ENCODE measurements at regions not wholly inside any gene's neighbourhood (a gene's known extent, or its start where the extent isn't known, plus 50 kb on each side); places are given as distances from the start of the nearest gene placed in this dataset.
"Not testable (repeated sequence)": the region's sequence is repeated elsewhere in the genome, so short reads cannot be mapped to it uniquely, and the experiment has no call there.

GRCh38 chr1:147103416-147104155 lies 68.7 kb downstream of the PRKAB2 start:
- H3K27ac ChIP-seq (ENCODE audit: low read depth, low read length); H3K36me3 ChIP-seq (ENCODE audit: insufficient read depth, low read length); H3K4me3 ChIP-seq (ENCODE audit: low read length); H3K4me1 ChIP-seq (ENCODE audit: insufficient read depth, low read length); H3K9ac ChIP-seq (ENCODE audit: low read depth, low read length); H3K27me3 ChIP-seq (ENCODE audit: insufficient read depth, low read length); H3K9me3 ChIP-seq (ENCODE audit: insufficient read depth, low read depth, low read length): not testable (repeated sequence)
- 92% methylated on average over 5 of the region's 5 CpGs for WGBS

- H3K27me3 ChIP-seq (ENCODE audit: insufficient read depth, low read length) = no peaks in the 10 kb centered on the region
- no peak overlapping the region for H3K27ac ChIP-seq (ENCODE audit: low read depth, low read length)
- H3K36me3 ChIP-seq (ENCODE audit: insufficient read depth, low read length) = no peaks in the 10 kb centered on the region
- no peaks in the 10 kb centered on the region for H3K9me3 ChIP-seq (ENCODE audit: insufficient read depth, low read depth, low read length)
- no peak overlapping the region for H3K9ac ChIP-seq (ENCODE audit: low read depth, low read length)
- no peaks in the 10 kb centered on the region for H3K4me1 ChIP-seq (ENCODE audit: insufficient read depth, low read length)
- H3K4me3 ChIP-seq (ENCODE audit: low read length) = no peak overlapping the region
- WGBS = 91% methylated on average over 6 of the region's 6 CpGs
These were observed 73.1 kb downstream of the PRKAB2 start for GRCh38 chr1:147099192-147099591.

DNA sequence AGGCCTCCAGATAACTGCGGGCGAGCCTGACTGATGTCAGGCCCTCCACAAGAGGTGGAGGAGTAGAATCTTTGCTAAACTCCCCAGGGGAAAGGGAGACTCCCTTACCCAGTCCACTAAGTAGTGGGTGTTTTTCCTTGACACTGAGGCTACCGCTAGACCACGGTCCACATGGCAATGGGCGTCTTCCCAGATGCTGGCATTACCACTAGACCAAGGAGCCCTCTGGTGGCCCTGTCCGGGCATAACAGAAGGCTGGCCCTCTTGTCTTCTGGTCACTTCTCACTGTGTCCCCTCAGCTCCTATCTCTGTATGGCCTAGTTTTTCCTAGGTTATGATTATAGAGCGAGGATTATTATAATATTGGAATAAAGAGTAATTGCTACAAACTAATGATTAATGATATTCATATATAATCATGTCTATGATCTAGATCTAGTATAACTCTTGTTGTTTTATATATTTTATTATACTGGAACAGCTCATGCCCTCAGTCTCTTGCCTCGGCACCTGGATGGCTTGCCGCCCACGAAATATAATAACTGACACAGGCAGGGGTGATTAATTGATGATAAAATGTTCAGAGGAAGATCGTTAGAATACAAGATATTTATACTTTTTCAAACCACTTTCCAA lies 73.8 kb downstream of the PRKAB2 start:
- not testable (repeated sequence) for H3K9me3 ChIP-seq (ENCODE audit: insufficient read depth, low read depth, low read length); H3K27ac ChIP-seq (ENCODE audit: low read depth, low read length); H3K27me3 ChIP-seq (ENCODE audit: insufficient read depth, low read length); H3K36me3 ChIP-seq (ENCODE audit: insufficient read depth, low read length); H3K4me3 ChIP-seq (ENCODE audit: low read length); H3K4me1 ChIP-seq (ENCODE audit: insufficient read depth, low read length); H3K9ac ChIP-seq (ENCODE audit: low read depth, low read length)
- 69% methylated on average over 6 of the region's 11 CpGs for WGBS

- H3K9ac ChIP-seq (ENCODE audit: low read depth, low read length) = no peak overlapping the region
- no peaks in the 10 kb centered on the region for H3K27me3 ChIP-seq (ENCODE audit: insufficient read depth, low read length)
- WGBS = 89% methylated on average over 3 of the region's 4 CpGs
- no peak overlapping the region for H3K27ac ChIP-seq (ENCODE audit: low read depth, low read length)
- H3K4me1 ChIP-seq (ENCODE audit: insufficient read depth, low read length) = peaks cover 5% of the 10 kb centered on the region; the same call in 1 of the 2 replicates
- H3K36me3 ChIP-seq (ENCODE audit: insufficient read depth, low read length) = no peaks in the 10 kb centered on the region
- no peak overlapping the region for H3K4me3 ChIP-seq (ENCODE audit: low read length)
- no peaks in the 10 kb centered on the region for H3K9me3 ChIP-seq (ENCODE audit: insufficient read depth, low read depth, low read length)
These were observed 76.6 kb downstream of the PRKAB2 start for GRCh38 chr1:147095691-147096090.

- no peak overlapping the region for H3K4me3 ChIP-seq (ENCODE audit: low read length)
- 87% methylated on average over 2 of the region's 2 CpGs for WGBS
- peaks cover 15% of the 10 kb centered on the region for H3K4me1 ChIP-seq (ENCODE audit: insufficient read depth, low read length)
- H3K9ac ChIP-seq (ENCODE audit: low read depth, low read length) = no peak overlapping the region
- H3K36me3 ChIP-seq (ENCODE audit: insufficient read depth, low read length) = no peaks in the 10 kb centered on the region
- H3K27me3 ChIP-seq (ENCODE audit: insufficient read depth, low read length) = no peaks in the 10 kb centered on the region
- H3K9me3 ChIP-seq (ENCODE audit: insufficient read depth, low read depth, low read length) = no peaks in the 10 kb centered on the region
- no peak overlapping the region for H3K27ac ChIP-seq (ENCODE audit: low read depth, low read length)
These were observed 80.5 kb downstream of the PRKAB2 start for GRCh38 chr1:147091801-147092200.

DNA sequence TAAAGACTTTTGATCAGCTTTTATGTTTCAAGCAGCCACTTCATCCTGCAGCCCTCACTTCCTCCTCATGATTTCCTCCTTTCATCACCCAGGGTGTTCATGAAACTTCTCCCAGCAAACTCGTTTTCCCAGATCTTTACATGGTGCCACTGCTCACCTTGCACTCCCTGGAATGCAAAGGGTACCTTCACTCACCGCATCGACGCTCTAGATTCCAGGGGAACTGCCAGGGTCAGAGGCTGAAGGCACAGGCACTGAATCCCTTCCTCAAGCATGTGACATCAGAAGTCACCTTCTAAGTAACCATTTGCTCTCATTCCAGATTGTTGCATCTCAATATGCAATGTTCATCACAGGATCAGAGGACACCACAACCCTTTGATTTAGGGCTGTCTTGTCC lies 82.8 kb downstream of the PRKAB2 start:
- H3K27ac ChIP-seq (ENCODE audit: low read depth, low read length) = no peak overlapping the region; the same call in 1 of the 2 replicates
- H3K36me3 ChIP-seq (ENCODE audit: insufficient read depth, low read length) = no peaks in the 10 kb centered on the region
- no peak overlapping the region for H3K9ac ChIP-seq (ENCODE audit: low read depth, low read length)
- peaks cover 15% of the 10 kb centered on the region for H3K27me3 ChIP-seq (ENCODE audit: insufficient read depth, low read length)
- whole genome bisulfite sequencing = 49% methylated on average over 4 of the region's 4 CpGs
- H3K4me1 ChIP-seq (ENCODE audit: insufficient read depth, low read length) = peaks cover 15% of the 10 kb centered on the region
- H3K4me3 ChIP-seq (ENCODE audit: low read length) = no peak overlapping the region
- H3K9me3 ChIP-seq (ENCODE audit: insufficient read depth, low read depth, low read length) = no peaks in the 10 kb centered on the region

GRCh38 chr1:147086129-147086528 lies 86.1 kb downstream of the PRKAB2 start:
- H3K36me3 ChIP-seq (ENCODE audit: insufficient read depth, low read length) = no peaks in the 10 kb centered on the region
- H3K9me3 ChIP-seq (ENCODE audit: insufficient read depth, low read depth, low read length) = no peaks in the 10 kb centered on the region
- peaks cover 47% of the 10 kb centered on the region for H3K27me3 ChIP-seq (ENCODE audit: insufficient read depth, low read length)

DNA sequence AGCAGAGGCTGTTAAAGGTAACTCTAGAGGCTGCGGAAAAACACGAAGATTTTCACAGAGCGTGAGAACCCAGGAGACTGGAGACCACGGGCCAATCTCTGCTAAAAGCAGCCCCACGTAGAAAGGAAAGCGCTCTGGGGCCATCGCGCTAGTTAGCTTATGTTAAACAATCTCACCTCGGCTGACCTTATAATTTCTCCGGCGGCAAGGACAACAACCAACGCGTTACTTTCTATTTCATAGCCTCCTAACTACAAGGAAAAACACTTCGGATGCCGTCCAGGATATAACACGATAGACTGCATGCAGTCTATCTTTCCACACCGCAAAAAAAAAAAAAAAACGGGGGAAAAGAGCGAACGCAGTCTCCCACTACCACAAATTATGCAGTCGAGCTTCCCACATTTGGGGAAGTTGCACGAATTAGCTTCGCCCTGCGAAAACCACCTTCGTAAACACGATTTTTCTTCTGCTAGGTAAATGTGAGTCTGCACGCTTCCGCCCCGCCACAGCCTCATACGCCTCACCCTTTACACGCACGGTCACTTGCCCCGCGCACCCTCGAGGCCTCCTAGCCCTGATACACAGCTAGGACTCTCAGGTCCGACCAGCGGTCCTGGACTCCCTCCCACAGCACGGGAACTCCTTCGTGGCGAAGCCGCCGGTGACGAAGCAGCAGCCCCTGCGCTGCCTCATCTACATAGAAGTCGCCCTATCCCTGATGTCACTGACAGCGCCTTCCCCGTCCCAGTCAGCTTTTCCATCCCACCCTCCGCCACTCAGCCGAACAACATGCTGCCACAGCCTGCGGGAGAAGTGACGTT lies 87.8 kb downstream of the PRKAB2 start:
- H3K9me3 ChIP-seq (ENCODE audit: insufficient read depth, low read depth, low read length) = no peaks in the 10 kb centered on the region
- H3K4me3 ChIP-seq (ENCODE audit: low read length) = peak overlapping the region; percentile 89
- peak overlapping the region; percentile 98 for H3K9ac ChIP-seq (ENCODE audit: low read depth, low read length)
- peaks cover 64% of the 10 kb centered on the region for H3K27me3 ChIP-seq (ENCODE audit: insufficient read depth, low read length)
- H3K36me3 ChIP-seq (ENCODE audit: insufficient read depth, low read length) = no peaks in the 10 kb centered on the region
- H3K4me1 ChIP-seq (ENCODE audit: insufficient read depth, low read length) = peaks cover 11% of the 10 kb centered on the region
- peak overlapping the region; percentile 96 for H3K27ac ChIP-seq (ENCODE audit: low read depth, low read length)
- under 1% methylated on average over 51 of the region's 51 CpGs for WGBS

More at GRCh38 chr1:147086129-147086528, 86.1 kb downstream of the PRKAB2 start:
- H3K27ac ChIP-seq (ENCODE audit: low read depth, low read length) = no peak overlapping the region
- H3K4me3 ChIP-seq (ENCODE audit: low read length) = no peak overlapping the region
- H3K9ac ChIP-seq (ENCODE audit: low read depth, low read length) = no peak overlapping the region
- H3K4me1 ChIP-seq (ENCODE audit: insufficient read depth, low read length) = peaks cover 12% of the 10 kb centered on the region

DNA sequence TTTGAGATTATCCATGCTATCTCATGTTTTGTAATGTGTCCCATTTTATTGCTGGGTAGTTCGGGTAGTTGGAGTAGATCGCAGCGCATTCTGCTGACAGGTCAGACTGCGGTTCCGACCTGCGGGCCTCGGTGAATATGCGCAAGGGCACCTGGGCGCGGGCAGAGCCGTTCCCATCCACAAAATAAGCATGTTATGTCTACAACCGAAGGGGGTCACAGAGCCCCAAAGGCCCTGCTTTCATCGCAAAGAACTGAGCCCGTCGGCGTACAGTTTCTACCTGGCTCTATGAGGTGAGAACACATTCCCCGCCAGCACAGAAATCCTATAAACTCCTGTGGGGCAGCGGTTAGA lies 88.4 kb downstream of the PRKAB2 start:
- Histone ChIP-seq H3K9me3 (ENCODE audit: insufficient read depth, low read depth, low read length) (no peaks in the 10 kb centered on the region), H3K9ac (ENCODE audit: low read depth, low read length) (no peak overlapping the region), H3K4me3 (ENCODE audit: low read length) (peak overlapping the region; percentile 89), H3K4me1 (ENCODE audit: insufficient read depth, low read length) (peaks cover 9% of the 10 kb centered on the region), H3K36me3 (ENCODE audit: insufficient read depth, low read length) (no peaks in the 10 kb centered on the region), H3K27me3 (ENCODE audit: insufficient read depth, low read length) (peaks cover 70% of the 10 kb centered on the region), H3K27ac (ENCODE audit: low read depth, low read length) (peak overlapping the region; percentile 40; the same call in 1 of the 2 replicates)
- 6% methylated on average over 18 of the region's 18 CpGs for WGBS

DNA sequence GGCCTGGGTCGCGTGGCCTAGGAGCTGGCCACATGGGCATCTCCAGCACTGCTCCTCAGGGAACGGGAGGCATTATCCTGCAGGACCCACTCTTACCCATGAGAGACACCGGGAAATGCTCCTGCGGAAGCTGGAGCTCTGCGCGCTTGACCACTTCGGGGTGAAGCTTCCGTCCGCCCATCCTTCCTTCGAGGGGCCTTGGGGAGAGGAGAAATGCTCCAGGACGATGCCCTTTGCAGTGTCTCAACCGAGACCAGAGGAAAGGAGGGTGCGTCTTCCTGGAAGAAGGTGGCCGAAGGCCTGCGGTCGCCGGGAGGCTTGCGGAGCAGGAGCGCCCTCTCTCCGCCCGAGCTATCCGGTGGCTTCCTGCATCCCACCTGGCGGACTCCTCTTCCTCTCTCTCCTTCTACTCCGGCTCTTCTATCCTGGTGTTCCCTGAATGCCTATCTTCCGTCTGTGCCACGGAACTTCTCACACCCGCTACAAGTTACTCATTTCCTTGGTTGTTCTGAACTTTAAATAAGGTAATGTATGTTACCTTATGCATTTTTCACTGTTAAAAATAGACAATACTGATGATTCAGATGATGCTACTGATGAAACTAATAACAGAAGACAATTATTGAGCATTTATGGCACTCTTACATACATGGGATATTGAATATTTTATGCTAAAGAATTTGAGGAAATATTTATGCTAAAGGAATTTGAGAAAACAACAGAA lies 91.4 kb downstream of the PRKAB2 start:
- 3% methylated on average over 27 of the region's 28 CpGs for WGBS

More for the DNA sequence above, 91.4 kb downstream of the PRKAB2 start:
- H3K27me3 ChIP-seq (ENCODE audit: insufficient read depth, low read length) = peaks cover 95% of the 10 kb centered on the region
- no peaks in the 10 kb centered on the region for H3K9me3 ChIP-seq (ENCODE audit: insufficient read depth, low read depth, low read length)
- H3K4me1 ChIP-seq (ENCODE audit: insufficient read depth, low read length) = peaks cover 15% of the 10 kb centered on the region
- H3K9ac ChIP-seq (ENCODE audit: low read depth, low read length) = no peak overlapping the region
- no peak overlapping the region for H3K27ac ChIP-seq (ENCODE audit: low read depth, low read length)
- no peaks in the 10 kb centered on the region for H3K36me3 ChIP-seq (ENCODE audit: insufficient read depth, low read length)
- H3K4me3 ChIP-seq (ENCODE audit: low read length) = peak overlapping the region; percentile 47

Data from HUES64 (cell line).